ENCODE measurements at regions not wholly inside any gene's neighbourhood (a gene's known extent, or its start where the extent isn't known, plus 50 kb on each side); places are given as distances from the start of the nearest gene placed in this dataset.

DNA sequence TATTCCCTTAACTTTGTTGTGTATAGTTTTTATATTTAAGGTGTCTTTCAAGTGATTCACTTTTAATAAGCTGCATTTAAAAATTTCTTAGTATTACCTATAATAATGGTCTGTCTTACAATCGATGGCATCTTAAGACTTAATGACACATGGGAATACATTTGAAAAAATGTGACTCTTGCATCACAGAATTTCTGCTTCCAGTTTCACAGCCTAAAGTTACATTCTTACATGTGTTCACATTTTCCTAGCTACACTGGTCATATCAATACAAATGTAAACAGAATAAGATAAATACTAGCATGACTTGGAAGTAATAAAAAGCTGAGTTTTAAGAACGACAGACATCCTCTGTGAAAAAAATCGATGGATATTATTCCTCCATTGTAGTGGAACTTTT lies 1597.1 kb upstream of the MIR17HG start:
- no peak for TF ChIP-seq YY1 (IDR thresholded peaks at IDR 0.05; ENCODE audit: insufficient read depth, insufficient read length)
- no peak for TF ChIP-seq ZNF274 (IDR thresholded peaks at IDR 0.05; ENCODE audit: low read depth, low read length)
- TF ChIP-seq SUZ12 (IDR thresholded peaks at IDR 0.05; ENCODE audit: extremely low read depth, insufficient read depth, insufficient read length), result no peak
